HT1080 (cell line): ENCODE measurements at regions not wholly inside any gene's neighbourhood (a gene's known extent, or its start where the extent isn't known, plus 50 kb on each side); places are given as distances from the start of the nearest gene placed in this dataset.
A peak's percentile ranks its signal among the peaks of the same experiment; 100 is the strongest.
"Not testable (repeated sequence)": the region's sequence is repeated elsewhere in the genome, so short reads cannot be mapped to it uniquely, and the experiment has no call there.

Experiments used
- DNase-seq: peaks from one replicate; pipeline ENCODE4 v3.0.0-alpha.2; 2015; ENCODE audit warnings: low read depth

GRCh38 chr9:26789959-26790358 is 102.6 kb downstream of the CAAP1 start:
- peak; percentile 61 for DNase-seq

- DNase-seq, result no peak
Measured at GRCh38 chr9:26786564-26786963, 106.0 kb downstream of the CAAP1 start.

DNA sequence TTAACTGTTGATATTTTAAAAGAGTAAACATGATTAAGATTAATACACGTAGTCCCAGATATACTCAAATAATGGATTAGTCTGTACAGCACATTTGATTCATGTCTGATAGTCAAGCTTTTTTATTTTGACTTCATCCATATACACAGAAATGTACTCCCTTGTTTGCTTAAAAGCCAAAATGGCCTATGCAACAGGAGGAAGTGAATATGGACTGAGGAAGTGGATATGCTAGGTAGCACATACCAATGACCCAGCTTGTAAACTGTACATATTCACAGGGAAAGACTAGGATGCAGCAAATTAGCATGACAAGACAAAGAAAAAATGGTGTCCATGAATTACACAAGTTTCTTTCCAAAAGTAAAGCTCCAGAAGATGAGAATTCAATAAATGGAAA is 109.7 kb downstream of the CAAP1 start:
- DNase-seq, result no peak

DNA sequence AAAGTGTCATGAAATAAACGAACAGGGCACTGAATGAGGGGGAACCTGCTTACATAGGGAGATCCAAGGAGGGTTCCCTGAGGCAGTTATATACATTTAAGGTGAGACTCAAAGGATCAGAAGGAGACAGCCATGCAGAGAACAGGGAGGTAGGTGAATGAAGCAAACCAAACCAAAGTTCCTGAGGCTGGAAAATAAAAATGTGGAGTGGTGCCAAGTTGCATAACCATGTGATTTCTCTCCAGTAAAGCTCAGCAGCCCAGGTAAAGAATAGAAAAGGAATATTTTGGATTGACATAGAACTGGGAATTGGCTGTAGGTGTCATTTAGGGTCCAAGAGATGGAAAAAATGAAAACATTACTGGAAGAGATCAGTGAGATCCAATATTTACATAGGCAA is 110.7 kb downstream of the CAAP1 start:
- DNase-seq, result no peak

GRCh38 chr9:26780307-26780706 is 112.3 kb downstream of the CAAP1 start:
- DNase-seq, result not testable (repeated sequence)

GRCh38 chr9:26779062-26779461 is 113.5 kb downstream of the CAAP1 start:
- DNase-seq, result peak; percentile 41

DNA sequence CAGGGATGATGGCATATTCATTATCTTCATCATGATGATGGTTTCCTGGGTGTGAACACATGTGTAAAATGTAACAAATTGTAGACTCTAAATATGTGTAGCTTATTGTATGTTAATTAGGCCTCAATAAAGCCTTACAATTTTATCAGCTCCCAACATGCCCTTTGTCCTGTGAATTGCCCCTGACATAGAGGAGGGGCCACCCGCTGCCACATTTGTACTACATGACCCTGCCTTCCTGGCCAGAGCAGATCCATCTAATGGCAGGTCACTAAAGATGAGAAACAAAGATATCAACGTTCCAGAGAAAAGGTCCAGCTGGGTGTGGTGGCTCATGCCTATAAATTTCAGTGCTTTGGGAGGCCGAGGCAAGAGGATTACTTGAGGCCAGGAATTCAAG is 117.2 kb downstream of the CAAP1 start:
- DNase-seq, result no peak

DNA sequence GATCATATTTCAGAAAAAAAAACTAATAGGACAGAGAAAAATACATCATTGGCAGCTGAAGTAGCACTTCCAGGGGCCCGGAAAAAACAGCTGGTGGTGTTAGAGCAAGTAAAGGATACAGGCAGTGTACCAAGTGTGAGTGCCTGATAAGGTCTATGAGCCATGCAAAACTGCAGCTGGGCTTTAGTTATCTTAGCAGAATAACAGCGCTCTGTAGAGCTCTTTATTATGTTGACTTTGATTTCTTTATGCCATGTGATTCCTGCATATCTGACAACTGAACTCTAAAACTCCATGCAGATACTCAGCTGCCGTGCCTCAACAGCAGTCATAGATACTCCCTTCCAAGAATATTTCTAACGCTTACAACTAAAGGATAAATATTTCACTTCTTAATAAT is 119.5 kb downstream of the CAAP1 start:
- DNase-seq, result no peak

DNA sequence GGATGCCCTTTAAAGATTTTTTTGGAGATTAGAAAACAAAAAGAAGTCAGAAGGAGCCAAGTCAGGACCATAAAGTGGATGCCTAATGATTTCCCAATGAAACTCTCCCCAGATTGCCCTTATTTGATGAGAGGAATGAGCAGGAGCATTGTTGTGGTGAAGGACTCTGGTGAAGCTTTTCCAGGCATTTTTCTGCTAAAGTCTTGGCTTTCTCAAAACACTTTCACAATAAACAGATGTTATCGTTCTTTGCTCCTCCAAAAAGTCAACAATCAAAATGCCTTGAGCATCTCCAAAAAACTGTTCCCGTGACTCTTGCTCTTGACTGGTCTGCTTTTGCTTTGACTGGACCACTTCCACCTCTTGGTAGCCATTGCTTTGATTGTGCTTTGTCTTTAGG is 121.8 kb downstream of the CAAP1 start:
- no peak for DNase-seq

GRCh38 chr9:26768145-26768544 is 124.5 kb downstream of the CAAP1 start:
- DNase-seq, result no peak

- no peak for DNase-seq
Measured at GRCh38 chr9:26760675-26761074, 131.9 kb downstream of the CAAP1 start.

DNA sequence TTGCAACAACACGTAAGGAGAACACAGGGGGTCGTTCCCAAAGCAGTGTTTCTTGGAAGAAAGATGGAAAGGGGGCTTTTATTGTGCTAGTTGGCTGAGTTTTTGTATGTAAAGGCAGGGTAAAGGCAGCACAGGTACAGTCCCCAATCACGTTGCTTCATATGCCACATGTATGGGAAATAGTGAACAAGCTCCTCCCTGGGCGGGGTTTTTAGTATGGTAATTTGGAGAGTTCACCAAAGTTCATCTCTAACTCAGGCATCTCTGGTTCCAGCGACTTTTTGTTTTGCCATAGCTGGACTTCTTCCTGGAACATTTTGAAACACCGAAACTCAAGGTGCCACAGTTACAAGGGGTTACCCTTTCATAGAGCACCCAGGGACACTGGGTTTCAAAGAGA is 133.9 kb downstream of the CAAP1 start:
- no peak for DNase-seq

GRCh38 chr9:26756881-26757280 is 135.7 kb downstream of the CAAP1 start:
- DNase-seq, result no peak

DNA sequence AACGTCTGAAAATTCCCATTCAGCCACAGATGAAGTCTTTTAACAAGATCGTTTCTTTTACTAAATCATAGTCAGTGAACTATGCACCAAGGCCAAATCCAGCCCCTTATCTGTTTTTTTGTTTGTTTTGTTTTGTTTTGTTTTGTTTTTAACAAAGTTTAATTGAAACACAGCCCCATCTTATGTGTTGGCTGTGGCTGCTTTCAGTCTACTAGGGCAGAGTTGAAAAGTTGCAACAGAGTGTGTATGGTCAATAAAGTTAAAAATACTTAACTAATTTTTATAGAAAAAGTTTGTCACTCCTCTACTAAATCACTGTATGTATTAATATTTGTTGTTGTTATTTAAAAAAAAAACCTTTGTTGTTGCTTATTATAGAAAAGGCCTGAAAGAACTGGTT is 137.1 kb downstream of the CAAP1 start:
- DNase-seq, result no peak

- no peak for DNase-seq
Measured at GRCh38 chr9:26754509-26755164, 138.0 kb downstream of the CAAP1 start.

DNA sequence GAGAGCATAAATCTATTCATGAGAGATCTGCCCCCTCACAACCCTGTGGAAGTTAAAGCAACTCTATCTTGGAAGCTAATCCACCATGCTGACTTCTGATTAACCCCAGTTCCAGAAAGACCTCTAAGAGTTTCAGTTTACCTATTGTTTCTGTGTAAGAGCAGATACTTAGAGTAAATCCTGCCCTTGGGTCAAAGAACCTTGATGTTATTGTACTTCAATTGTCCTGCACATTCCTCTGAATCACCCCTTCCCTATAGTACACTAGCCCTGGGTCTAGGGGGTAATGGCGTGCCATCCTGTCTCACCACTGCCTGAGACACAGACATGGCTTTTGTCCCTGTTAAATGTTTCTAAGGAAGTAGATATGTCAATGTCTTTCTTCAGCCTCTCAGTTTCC is 138.6 kb downstream of the CAAP1 start:
- no peak for DNase-seq

DNA sequence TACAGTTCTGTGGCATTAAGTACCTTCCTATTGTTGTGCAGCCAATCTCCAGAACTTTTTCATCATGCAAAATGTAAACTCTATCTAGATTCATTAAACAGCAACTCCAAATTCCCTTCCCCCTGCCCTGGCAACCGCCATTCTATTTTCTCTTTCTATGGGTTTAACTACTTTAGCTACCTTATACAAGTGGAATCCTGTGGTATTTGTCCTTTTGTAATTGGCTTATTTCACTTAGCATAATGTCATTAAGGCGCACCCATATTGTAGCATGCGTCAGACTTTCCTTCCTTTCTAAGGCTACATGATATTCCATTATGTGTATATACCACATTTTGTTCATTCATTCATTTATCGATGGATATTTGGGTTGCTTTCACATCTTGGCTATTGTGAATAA is 142.4 kb downstream of the CAAP1 start:
- no peak for DNase-seq

GRCh38 chr9:26748449-26749058 is 144.0 kb downstream of the CAAP1 start:
- DNase-seq, result no peak

- no peak for DNase-seq
Measured at GRCh38 chr9:26747611-26748010, 145.0 kb downstream of the CAAP1 start.

DNA sequence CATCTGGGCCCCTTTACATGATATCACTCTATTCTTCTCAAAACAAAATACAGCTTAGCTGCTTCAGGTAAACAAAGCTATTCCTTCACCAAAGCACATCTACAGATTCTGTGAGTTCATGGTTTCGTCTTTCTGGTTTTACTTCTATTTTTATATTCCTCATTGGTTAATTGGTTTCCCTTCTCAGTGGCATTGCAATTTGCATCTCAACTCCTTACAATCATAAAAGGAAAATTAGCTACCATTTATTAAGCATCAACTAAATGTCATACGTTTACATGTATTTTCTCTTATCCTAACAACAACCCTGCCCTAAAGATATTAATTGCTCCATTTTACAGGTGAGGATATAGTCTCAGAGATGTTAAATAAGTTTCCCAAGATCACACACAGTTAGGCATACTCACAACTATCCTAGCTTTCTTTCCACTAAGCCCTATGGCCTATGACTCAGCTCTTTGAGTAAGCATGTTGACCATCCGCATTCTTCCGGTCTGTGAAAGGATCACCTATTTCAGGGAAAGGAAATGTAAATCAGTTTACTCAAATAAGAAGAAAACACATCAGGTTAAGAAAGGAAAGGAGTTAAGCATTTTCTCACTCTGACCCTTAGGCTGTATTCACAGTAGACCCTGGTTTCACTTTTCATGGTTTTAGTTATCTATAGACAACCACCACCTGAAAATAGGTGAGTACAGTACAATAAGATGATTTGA is 146.1 kb downstream of the CAAP1 start:
- DNase-seq, result peak; percentile 73

DNA sequence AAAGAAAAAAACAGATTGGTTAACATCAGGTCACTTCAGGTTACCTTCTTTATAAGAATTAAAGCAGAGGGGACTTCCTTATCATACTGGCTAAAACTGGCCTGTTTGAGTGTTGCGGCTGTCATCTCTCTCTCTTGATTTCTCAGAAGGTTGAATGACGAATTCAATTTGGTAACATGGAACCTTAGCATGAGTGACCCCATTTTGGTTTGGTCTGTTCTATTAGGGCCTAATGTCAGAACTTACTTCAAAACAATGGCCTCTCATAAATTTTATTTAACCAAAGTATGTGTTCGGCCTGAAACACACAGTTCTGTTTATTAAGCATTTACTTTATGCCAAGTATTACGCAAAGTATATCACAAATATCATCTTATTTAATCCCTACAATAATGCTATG is 147.5 kb downstream of the CAAP1 start:
- DNase-seq, result no peak

GRCh38 chr9:26744191-26744965 is 148.2 kb downstream of the CAAP1 start:
- peak; percentile 18 for DNase-seq
